DMS79 treated with DMSO at 0.1 percent for 48 hours (cell line): ENCODE measurements at regions not wholly inside any gene's neighbourhood (a gene's known extent, or its start where the extent isn't known, plus 50 kb on each side); places are given as distances from the start of the nearest gene placed in this dataset.
A peak's percentile ranks its signal among the peaks of the same experiment; 100 is the strongest.
"Not testable (repeated sequence)": the region's sequence is repeated elsewhere in the genome, so short reads cannot be mapped to it uniquely, and the experiment has no call there.

ENCODE experiments used
- DNase-seq: peaks from one replicate; lab custom pipeline; 2025; lab: John Stamatoyannopoulos, UW

GRCh38 chr5:57396701-57397100, 85.9 kb downstream of the ACTBL2 start:
- no peak for DNase-seq

- no peak for DNase-seq
Observed at GRCh38 chr5:57394421-57395210, 88.0 kb downstream of the ACTBL2 start.

- DNase-seq = no peak
Observed at GRCh38 chr5:57386958-57387357, 95.7 kb downstream of the ACTBL2 start.

GRCh38 chr5:57383093-57383861, 99.3 kb downstream of the ACTBL2 start:
- no peak for DNase-seq

- no peak for DNase-seq
Observed at GRCh38 chr5:57382655-57383054, 100.0 kb downstream of the ACTBL2 start.

GRCh38 chr5:57370376-57370775, 112.2 kb downstream of the ACTBL2 start:
- DNase-seq = no peak

GRCh38 chr5:57368010-57368409, 114.6 kb downstream of the ACTBL2 start:
- no peak for DNase-seq

- no peak for DNase-seq
Observed at GRCh38 chr5:57366744-57367143, 115.9 kb downstream of the ACTBL2 start.

- DNase-seq = no peak
Observed at GRCh38 chr5:57362951-57363350, 119.7 kb downstream of the ACTBL2 start.

GRCh38 chr5:57360871-57361270, 121.7 kb downstream of the ACTBL2 start:
- DNase-seq = no peak

GRCh38 chr5:57358796-57359592, 123.6 kb downstream of the ACTBL2 start:
- no peak for DNase-seq

GRCh38 chr5:57356850-57357249, 125.8 kb downstream of the ACTBL2 start:
- not testable (repeated sequence) for DNase-seq

- no peak for DNase-seq
Observed at GRCh38 chr5:57349214-57349613, 133.4 kb downstream of the ACTBL2 start.

- no peak for DNase-seq
Observed at GRCh38 chr5:57348376-57349140, 134.1 kb downstream of the ACTBL2 start.

GRCh38 chr5:57346328-57346727, 136.3 kb downstream of the ACTBL2 start:
- DNase-seq = no peak

- peak; percentile 3 for DNase-seq
Observed at GRCh38 chr5:57341380-57341979, 141.1 kb downstream of the ACTBL2 start.

GRCh38 chr5:57340681-57341080, 141.9 kb downstream of the ACTBL2 start:
- DNase-seq = no peak

- no peak for DNase-seq
Observed at GRCh38 chr5:57339521-57339920, 143.1 kb downstream of the ACTBL2 start.

- no peak for DNase-seq
Observed at GRCh38 chr5:57338868-57339340, 143.7 kb downstream of the ACTBL2 start.

- no peak for DNase-seq
Observed at GRCh38 chr5:57338068-57338867, 144.3 kb downstream of the ACTBL2 start.
